Activated CD4-positive, alpha-beta memory T cell treated with anti-CD3 and anti-CD28 coated beads, Interleukin-2, amount 10 ng/mL, durations not matched to agents 7 days and 5 days (primary cell): ENCODE measurements at regions not wholly inside any gene's neighbourhood (a gene's known extent, or its start where the extent isn't known, plus 50 kb on each side); places are given as distances from the start of the nearest gene placed in this dataset.

Experiments used
- CTCF ChIA-PET: fragments of 350-600 bp; sonication (Branson Sonifier 250); formaldehyde crosslinking; loops from one replicate; lab custom pipeline; 2021; ENCODE audit warnings: antibody characterized with exemption, inconsistent platforms; lab: Charles Lee
- POLR2A ChIA-PET: fragments of 350-600 bp; sonication (Branson Sonifier 250); formaldehyde crosslinking; loops from one replicate; lab custom pipeline; 2021; ENCODE audit warnings: antibody characterized with exemption; lab: Charles Lee
- DNase-seq: peaks from one replicate; pipeline ENCODE4 v3.0.0-alpha.2; 2020
- H3K27ac Mint-ChIP-seq: one replicate; pipeline ENCODE4 v1.8.0; 2021; ENCODE audit warnings: mild to moderate bottlenecking, mixed read lengths
- H3K27me3 Mint-ChIP-seq: one replicate; pipeline ENCODE4 v1.8.0; 2021; ENCODE audit warnings: mixed read lengths
- H3K36me3 Mint-ChIP-seq: one replicate; pipeline ENCODE4 v1.8.0; 2021; ENCODE audit warnings: low read depth, mixed read lengths
- H3K4me1 Mint-ChIP-seq: one replicate; pipeline ENCODE4 v1.8.0; 2021; ENCODE audit warnings: mixed read lengths
- H3K4me3 Mint-ChIP-seq: one replicate; pipeline ENCODE4 v1.8.0; 2021; ENCODE audit warnings: mild to moderate bottlenecking, mixed read lengths
- H3K9me3 Mint-ChIP-seq: one replicate; pipeline ENCODE4 v1.8.0; 2021; ENCODE audit warnings: mixed read lengths

GRCh38 chr10:59107147-59107546 lies 69.3 kb upstream of the PHYHIPL start:
- Mint-ChIP-seq H3K36me3 (no peaks in the 10 kb centered on the region), H3K4me3 (no peak overlapping the region), H3K27me3 (no peaks in the 10 kb centered on the region), H3K4me1 (no peaks in the 10 kb centered on the region), H3K27ac (no peak overlapping the region), H3K9me3 (no peaks in the 10 kb centered on the region)
- no peak for DNase-seq
- POLR2A ChIA-PET = no interaction called here
- CTCF ChIA-PET = no interaction called here

- no peaks in the 10 kb centered on the region for H3K9me3 Mint-ChIP-seq
- CTCF ChIA-PET = no interaction called here
- H3K4me1 Mint-ChIP-seq = no peaks in the 10 kb centered on the region
- no peak overlapping the region for H3K27ac Mint-ChIP-seq
- no peaks in the 10 kb centered on the region for H3K27me3 Mint-ChIP-seq
- H3K36me3 Mint-ChIP-seq = no peaks in the 10 kb centered on the region
- DNase-seq = no peak
- POLR2A ChIA-PET = no interaction called here
- H3K4me3 Mint-ChIP-seq = no peak overlapping the region
Observed at GRCh38 chr10:59108296-59108870, 68.1 kb upstream of the PHYHIPL start.

GRCh38 chr10:59108886-59109288 lies 67.6 kb upstream of the PHYHIPL start:
- CTCF ChIA-PET = no interaction called here
- H3K27ac Mint-ChIP-seq = no peak overlapping the region
- H3K4me1 Mint-ChIP-seq = no peaks in the 10 kb centered on the region
- H3K4me3 Mint-ChIP-seq = no peak overlapping the region
- no peak for DNase-seq
- POLR2A ChIA-PET = no interaction called here
- H3K9me3 Mint-ChIP-seq = no peaks in the 10 kb centered on the region
- no peaks in the 10 kb centered on the region for H3K27me3 Mint-ChIP-seq
- H3K36me3 Mint-ChIP-seq = no peaks in the 10 kb centered on the region

GRCh38 chr10:59109826-59110225 lies 66.6 kb upstream of the PHYHIPL start:
- DNase-seq = no peak
- no peaks in the 10 kb centered on the region for H3K9me3 Mint-ChIP-seq
- POLR2A ChIA-PET = no interaction called here
- no peaks in the 10 kb centered on the region for H3K4me1 Mint-ChIP-seq
- H3K36me3 Mint-ChIP-seq = no peaks in the 10 kb centered on the region
- H3K27ac Mint-ChIP-seq = no peak overlapping the region
- no peak overlapping the region for H3K4me3 Mint-ChIP-seq
- CTCF ChIA-PET = no interaction called here
- no peaks in the 10 kb centered on the region for H3K27me3 Mint-ChIP-seq

GRCh38 chr10:59124187-59124586 lies 52.3 kb upstream of the PHYHIPL start:
- Mint-ChIP-seq H3K27me3 (no peaks in the 10 kb centered on the region), H3K36me3 (no peaks in the 10 kb centered on the region), H3K4me1 (no peaks in the 10 kb centered on the region), H3K27ac (no peak overlapping the region), H3K4me3 (no peak overlapping the region), H3K9me3 (no peaks in the 10 kb centered on the region)
- POLR2A ChIA-PET = no interaction called here
- CTCF ChIA-PET = no interaction called here
- DNase-seq = no peak

- no peak for DNase-seq
- Mint-ChIP-seq H3K27ac (no peak overlapping the region), H3K4me1 (no peaks in the 10 kb centered on the region), H3K36me3 (no peaks in the 10 kb centered on the region), H3K4me3 (no peak overlapping the region), H3K27me3 (no peaks in the 10 kb centered on the region), H3K9me3 (no peaks in the 10 kb centered on the region)
- POLR2A ChIA-PET = no interaction called here
- CTCF ChIA-PET = no interaction called here
Observed at GRCh38 chr10:59125666-59126065, 50.8 kb upstream of the PHYHIPL start.

GRCh38 chr10:59126261-59126660 lies 50.2 kb upstream of the PHYHIPL start:
- Mint-ChIP-seq H3K4me3 (no peak overlapping the region), H3K9me3 (no peaks in the 10 kb centered on the region), H3K27me3 (no peaks in the 10 kb centered on the region), H3K27ac (no peak overlapping the region), H3K4me1 (no peaks in the 10 kb centered on the region), H3K36me3 (no peaks in the 10 kb centered on the region)
- CTCF ChIA-PET = no interaction called here
- no peak for DNase-seq
- POLR2A ChIA-PET = no interaction called here
